GM12892 (cell line): ENCODE measurements at regions not wholly inside any gene's neighbourhood (a gene's known extent, or its start where the extent isn't known, plus 50 kb on each side); places are given as distances from the start of the nearest gene placed in this dataset.

Source experiments
- POLR2A ChIP-seq: IDR thresholded peaks from 2 replicates; pipeline ENCODE4 v1.6.1; 2011; ENCODE audit warnings: low read depth, low read length, control low read depth
- POLR2AphosphoS5 ChIP-seq: IDR thresholded peaks from 2 replicates; pipeline ENCODE4 v1.6.1; 2011; ENCODE audit warnings: low read depth, low read length, control low read depth

GRCh38 chr4:14812101-14812500, 190.2 kb upstream of the CPEB2 start:
- no peak for TF ChIP-seq POLR2AphosphoS5
- no peak for TF ChIP-seq POLR2A
